ENCODE measurements at regions not wholly inside any gene's neighbourhood (a gene's known extent, or its start where the extent isn't known, plus 50 kb on each side); places are given as distances from the start of the nearest gene placed in this dataset.

DNA sequence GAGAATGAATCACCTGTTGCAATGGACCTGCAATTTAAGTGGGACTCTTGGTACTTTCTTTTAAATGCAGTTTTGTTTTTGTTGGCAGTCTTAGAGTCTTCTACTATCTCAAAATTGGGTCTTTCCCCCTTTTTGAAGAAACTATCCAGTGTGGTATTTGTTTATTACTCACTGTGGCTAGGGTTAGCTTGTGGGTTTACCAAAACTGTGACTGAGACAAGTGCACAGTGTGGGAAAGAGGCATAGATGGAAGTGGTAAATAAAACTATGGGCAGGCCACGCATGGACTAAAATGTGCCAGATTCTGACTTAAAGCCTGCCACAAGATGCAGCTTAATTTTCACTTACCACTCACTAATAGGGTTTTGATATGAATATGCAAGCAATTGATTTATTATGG lies 1441.7 kb downstream of the PLA2G4A start:
- no peak for TF ChIP-seq CTCF (IDR thresholded peaks at IDR 0.05)
- TF ChIP-seq POLR2A (IDR thresholded peaks at IDR 0.05) = no peak
